Ishikawa (cell line): ENCODE measurements at regions not wholly inside any gene's neighbourhood (a gene's known extent, or its start where the extent isn't known, plus 50 kb on each side); places are given as distances from the start of the nearest gene placed in this dataset.

Experiments used
- CEBPB ChIP-seq: IDR thresholded peaks from 2 replicates; pipeline ENCODE4 v1.6.1; 2012
- CREB1 ChIP-seq: IDR thresholded peaks from 2 replicates; pipeline ENCODE4 v1.6.1; 2012; ENCODE audit warnings: low read depth
- EGR1 ChIP-seq: IDR thresholded peaks from 2 replicates; pipeline ENCODE4 v1.6.1; 2012
- EP300 ChIP-seq: IDR thresholded peaks from 2 replicates; pipeline ENCODE4 v1.6.1; 2012; ENCODE audit warnings: borderline replicate concordance
- FOXM1 ChIP-seq: IDR thresholded peaks from 2 replicates; pipeline ENCODE4 v1.6.1; 2012; ENCODE audit warnings: low read depth, borderline replicate concordance
- NFIC ChIP-seq: IDR thresholded peaks from 2 replicates; pipeline ENCODE4 v1.6.1; 2012
- RAD21 ChIP-seq: IDR thresholded peaks from 2 replicates; pipeline ENCODE4 v1.6.1; 2012; ENCODE audit warnings: low read depth
- TAF1 ChIP-seq: IDR thresholded peaks from 2 replicates; pipeline ENCODE4 v1.6.1; 2012; ENCODE audit warnings: low read depth, mild to moderate bottlenecking
- TCF12 ChIP-seq: IDR thresholded peaks from 2 replicates; pipeline ENCODE4 v1.6.1; 2012; ENCODE audit warnings: low read depth
- TEAD4 ChIP-seq: IDR thresholded peaks from 2 replicates; pipeline ENCODE4 v1.6.1; 2012
- YY1 ChIP-seq: IDR thresholded peaks from 2 replicates; pipeline ENCODE4 v1.6.1; 2012; ENCODE audit warnings: low read depth
- ZBTB7A ChIP-seq: IDR thresholded peaks from 2 replicates; pipeline ENCODE4 v1.6.1; 2012; ENCODE audit warnings: low read depth
- TF ChIP-seq, protein P1 (sequence below): IDR thresholded peaks from 2 replicates; pipeline ENCODE4 v1.6.1; 2012
- TF ChIP-seq, protein P2 (sequence below): IDR thresholded peaks from 2 replicates; pipeline ENCODE4 v1.6.1; 2012; ENCODE audit warnings: low read depth, mild to moderate bottlenecking
- TF ChIP-seq, protein P3 (sequence below): IDR thresholded peaks from 2 replicates; pipeline ENCODE4 v1.6.1; 2012

DNA sequence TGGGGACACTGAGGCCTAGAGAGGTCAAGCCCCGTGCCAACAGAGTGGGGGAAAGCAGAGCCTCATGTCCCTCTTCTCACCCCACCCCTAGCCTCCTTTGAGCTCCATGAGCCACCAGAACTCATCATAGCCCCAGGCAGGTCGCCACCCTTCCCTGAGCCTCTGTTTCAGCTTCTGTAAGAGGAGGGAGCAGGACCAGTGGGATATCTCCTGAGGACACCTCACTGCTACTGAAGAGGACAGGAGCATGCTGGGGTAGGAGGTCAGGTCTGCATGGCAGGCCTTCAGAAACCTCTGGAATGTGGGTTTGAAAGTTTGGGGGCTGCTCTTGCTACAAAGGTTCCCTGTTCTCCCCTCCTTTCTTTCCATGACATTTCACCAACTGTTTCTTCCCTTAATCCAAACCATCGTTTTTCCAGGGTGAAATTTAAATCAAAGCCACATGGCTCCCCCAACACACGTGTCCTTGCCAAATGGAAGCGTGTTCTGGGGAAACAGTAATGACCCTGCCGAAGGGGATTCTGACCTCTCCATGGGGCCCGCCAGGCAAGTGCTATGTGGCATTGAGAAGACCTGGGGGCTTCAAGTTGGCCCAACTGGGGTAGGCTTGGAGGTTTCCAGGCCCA, 88.1 kb upstream of the RUNX3 start:
- TF ChIP-seq CREB1 (no peak), TEAD4 (no peak), NFIC (no peak), TAF1 (no peak), FOXM1 (no peak), EGR1 (no peak), RAD21 (no peak), YY1 (no peak), TCF12 (no peak), EP300 (no peak), ZBTB7A (no peak), CEBPB (no peak)
- TF ChIP-seq, protein P1, sequence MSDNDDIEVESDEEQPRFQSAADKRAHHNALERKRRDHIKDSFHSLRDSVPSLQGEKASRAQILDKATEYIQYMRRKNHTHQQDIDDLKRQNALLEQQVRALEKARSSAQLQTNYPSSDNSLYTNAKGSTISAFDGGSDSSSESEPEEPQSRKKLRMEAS, result no peak
- TF ChIP-seq, protein P2, sequence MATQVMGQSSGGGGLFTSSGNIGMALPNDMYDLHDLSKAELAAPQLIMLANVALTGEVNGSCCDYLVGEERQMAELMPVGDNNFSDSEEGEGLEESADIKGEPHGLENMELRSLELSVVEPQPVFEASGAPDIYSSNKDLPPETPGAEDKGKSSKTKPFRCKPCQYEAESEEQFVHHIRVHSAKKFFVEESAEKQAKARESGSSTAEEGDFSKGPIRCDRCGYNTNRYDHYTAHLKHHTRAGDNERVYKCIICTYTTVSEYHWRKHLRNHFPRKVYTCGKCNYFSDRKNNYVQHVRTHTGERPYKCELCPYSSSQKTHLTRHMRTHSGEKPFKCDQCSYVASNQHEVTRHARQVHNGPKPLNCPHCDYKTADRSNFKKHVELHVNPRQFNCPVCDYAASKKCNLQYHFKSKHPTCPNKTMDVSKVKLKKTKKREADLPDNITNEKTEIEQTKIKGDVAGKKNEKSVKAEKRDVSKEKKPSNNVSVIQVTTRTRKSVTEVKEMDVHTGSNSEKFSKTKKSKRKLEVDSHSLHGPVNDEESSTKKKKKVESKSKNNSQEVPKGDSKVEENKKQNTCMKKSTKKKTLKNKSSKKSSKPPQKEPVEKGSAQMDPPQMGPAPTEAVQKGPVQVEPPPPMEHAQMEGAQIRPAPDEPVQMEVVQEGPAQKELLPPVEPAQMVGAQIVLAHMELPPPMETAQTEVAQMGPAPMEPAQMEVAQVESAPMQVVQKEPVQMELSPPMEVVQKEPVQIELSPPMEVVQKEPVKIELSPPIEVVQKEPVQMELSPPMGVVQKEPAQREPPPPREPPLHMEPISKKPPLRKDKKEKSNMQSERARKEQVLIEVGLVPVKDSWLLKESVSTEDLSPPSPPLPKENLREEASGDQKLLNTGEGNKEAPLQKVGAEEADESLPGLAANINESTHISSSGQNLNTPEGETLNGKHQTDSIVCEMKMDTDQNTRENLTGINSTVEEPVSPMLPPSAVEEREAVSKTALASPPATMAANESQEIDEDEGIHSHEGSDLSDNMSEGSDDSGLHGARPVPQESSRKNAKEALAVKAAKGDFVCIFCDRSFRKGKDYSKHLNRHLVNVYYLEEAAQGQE, result no peak
- TF ChIP-seq, protein P3, sequence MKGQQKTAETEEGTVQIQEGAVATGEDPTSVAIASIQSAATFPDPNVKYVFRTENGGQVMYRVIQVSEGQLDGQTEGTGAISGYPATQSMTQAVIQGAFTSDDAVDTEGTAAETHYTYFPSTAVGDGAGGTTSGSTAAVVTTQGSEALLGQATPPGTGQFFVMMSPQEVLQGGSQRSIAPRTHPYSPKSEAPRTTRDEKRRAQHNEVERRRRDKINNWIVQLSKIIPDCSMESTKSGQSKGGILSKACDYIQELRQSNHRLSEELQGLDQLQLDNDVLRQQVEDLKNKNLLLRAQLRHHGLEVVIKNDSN, result no peak

DNA sequence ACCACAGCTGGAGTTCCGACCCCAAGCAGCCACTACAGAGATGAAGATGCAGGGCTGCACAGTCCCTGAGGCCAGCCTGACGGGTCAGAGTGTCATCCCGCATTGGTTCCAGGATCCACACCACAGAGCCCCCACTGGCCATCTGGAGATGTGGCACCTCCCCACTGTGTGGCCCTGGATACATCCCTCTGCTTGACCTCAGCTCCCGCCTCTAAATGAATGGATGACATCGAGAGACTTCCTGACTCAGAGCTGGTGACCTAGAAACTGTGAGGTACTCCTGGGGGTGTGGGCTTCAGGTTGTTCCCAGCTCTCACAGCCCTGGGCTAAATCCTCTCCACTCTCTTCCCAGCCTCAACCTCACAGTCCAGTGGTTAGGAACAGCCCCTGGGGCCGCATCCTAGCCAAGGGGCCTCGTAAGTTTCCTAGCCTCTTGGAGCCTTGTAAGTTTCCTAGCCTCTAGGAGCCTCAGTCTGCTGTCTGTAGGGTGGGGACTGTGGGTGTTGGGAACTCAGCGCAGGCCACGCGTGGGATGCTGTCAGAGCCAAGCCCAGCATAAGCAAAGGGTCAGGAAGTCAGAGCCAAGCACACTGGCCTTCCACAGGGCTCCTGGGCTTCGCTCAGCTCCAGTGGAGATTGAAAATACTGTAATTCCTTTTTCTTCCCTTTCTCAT, 87.5 kb upstream of the RUNX3 start:
- no peak for TF ChIP-seq RAD21
- no peak for TF ChIP-seq EGR1
- TF ChIP-seq CEBPB, result no peak
- TF ChIP-seq ZBTB7A, result no peak
- TF ChIP-seq, protein P3, result no peak
- no peak for TF ChIP-seq EP300
- TF ChIP-seq, protein P2, result no peak

GRCh38 chr1:25012966-25013962, 83.2 kb upstream of the RUNX3 start:
- TF ChIP-seq EP300 (no peak), TAF1 (no peak), YY1 (no peak), CEBPB (no peak), TCF12 (no peak), RAD21 (no peak)
- TF ChIP-seq, protein P3, result no peak

- TF ChIP-seq, protein P3, result no peak
- TF ChIP-seq TCF12 (no peak), ZBTB7A (no peak), TAF1 (no peak), NFIC (no peak), FOXM1 (no peak), EP300 (no peak), YY1 (no peak), RAD21 (no peak), TEAD4 (no peak), EGR1 (no peak), CEBPB (no peak), CREB1 (no peak)
- TF ChIP-seq, protein P1, result no peak
- TF ChIP-seq, protein P2, result no peak
Observed at GRCh38 chr1:25011943-25012638, 82.0 kb upstream of the RUNX3 start.
